Liver (tissue), 3 donors: ENCODE measurements at regions not wholly inside any gene's neighbourhood (a gene's known extent, or its start where the extent isn't known, plus 50 kb on each side); places are given as distances from the start of the nearest gene placed in this dataset.
A peak's percentile ranks its signal among the peaks of the same experiment; 100 is the strongest.

Source experiments
- FOXA2 ChIP-seq: IDR thresholded peaks from 2 replicates; pipeline ENCODE4 v1.6.1; 2016; ENCODE audit warnings: antibody characterized with exemption
- GABPA ChIP-seq, 2 donors: IDR thresholded peaks in 1 of 2; conservative IDR thresholded peaks in 1 of 2; 2 replicates each; pipeline ENCODE4 v1.6.1; 2016; ENCODE audit warnings: antibody characterized with exemption in 2 of 2, mild to moderate bottlenecking in 1 of 2, moderate library complexity in 1 of 2
- JUND ChIP-seq, 2 donors: IDR thresholded peaks; 2 replicates each; pipeline ENCODE4 v1.6.1; 2016; ENCODE audit warnings: antibody characterized with exemption in 2 of 2
- RXRA ChIP-seq, 2 donors: IDR thresholded peaks; 2 replicates each; pipeline ENCODE4 v1.6.1; 2017 to 2018; ENCODE audit warnings: antibody characterized with exemption in 2 of 2, mild to moderate bottlenecking in 1 of 2
- SP1 ChIP-seq: IDR thresholded peaks from 2 replicates; pipeline ENCODE4 v1.6.1; 2018; ENCODE audit warnings: antibody characterized with exemption, mild to moderate bottlenecking
- TAF1 ChIP-seq: conservative IDR thresholded peaks from 2 replicates; pipeline ENCODE4 v1.6.1; 2016; ENCODE audit warnings: antibody characterized with exemption, mild to moderate bottlenecking
- YY1 ChIP-seq: IDR thresholded peaks from 2 replicates; pipeline ENCODE4 v1.6.1; 2016; ENCODE audit warnings: antibody characterized with exemption, mild to moderate bottlenecking
- TF ChIP-seq, protein P1 (sequence below): IDR thresholded peaks from 2 replicates; pipeline ENCODE4 v1.6.1; 2016; ENCODE audit warnings: antibody characterized with exemption
- TF ChIP-seq, protein P2 (sequence below): fragments of 150-350 bp; IDR thresholded peaks from 2 replicates; pipeline ENCODE4 v1.5.1; 2017; ENCODE audit warnings: improper control_type of control experiment, low read depth, low read length; ENCODE audit not compliant: missing input control
- TF ChIP-seq, protein P3 (sequence below): IDR thresholded peaks from 2 replicates; pipeline ENCODE4 v1.6.1; 2016; ENCODE audit warnings: antibody characterized with exemption
- donor health status: healthy.
- donor health status: healthy.

DNA sequence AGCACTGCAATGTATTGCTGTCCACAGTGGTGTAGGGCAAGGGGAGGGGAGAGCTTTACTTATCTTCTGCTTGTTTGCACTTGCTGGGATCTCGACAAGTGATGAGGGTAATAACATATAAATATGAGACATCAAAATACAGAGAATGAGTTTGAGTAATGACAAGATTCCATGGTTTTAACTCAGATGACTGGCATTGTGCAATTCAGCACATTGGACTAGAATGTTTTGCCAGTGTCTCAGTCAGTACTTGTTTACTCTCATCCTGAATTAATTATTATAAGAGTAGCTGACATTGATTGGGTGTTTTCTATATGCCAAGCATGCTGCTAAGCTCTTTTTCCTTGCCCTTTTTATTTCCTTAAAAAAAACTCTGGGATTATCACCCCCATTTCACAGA is 306.7 kb upstream of the MMADHC start:
- peak; percentile 70 to 74 for TF ChIP-seq RXRA (IDR thresholded peaks at IDR 0.05)
- TF ChIP-seq, protein P1, sequence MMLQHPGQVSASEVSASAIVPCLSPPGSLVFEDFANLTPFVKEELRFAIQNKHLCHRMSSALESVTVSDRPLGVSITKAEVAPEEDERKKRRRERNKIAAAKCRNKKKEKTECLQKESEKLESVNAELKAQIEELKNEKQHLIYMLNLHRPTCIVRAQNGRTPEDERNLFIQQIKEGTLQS: no peak
- TF ChIP-seq, protein P2, sequence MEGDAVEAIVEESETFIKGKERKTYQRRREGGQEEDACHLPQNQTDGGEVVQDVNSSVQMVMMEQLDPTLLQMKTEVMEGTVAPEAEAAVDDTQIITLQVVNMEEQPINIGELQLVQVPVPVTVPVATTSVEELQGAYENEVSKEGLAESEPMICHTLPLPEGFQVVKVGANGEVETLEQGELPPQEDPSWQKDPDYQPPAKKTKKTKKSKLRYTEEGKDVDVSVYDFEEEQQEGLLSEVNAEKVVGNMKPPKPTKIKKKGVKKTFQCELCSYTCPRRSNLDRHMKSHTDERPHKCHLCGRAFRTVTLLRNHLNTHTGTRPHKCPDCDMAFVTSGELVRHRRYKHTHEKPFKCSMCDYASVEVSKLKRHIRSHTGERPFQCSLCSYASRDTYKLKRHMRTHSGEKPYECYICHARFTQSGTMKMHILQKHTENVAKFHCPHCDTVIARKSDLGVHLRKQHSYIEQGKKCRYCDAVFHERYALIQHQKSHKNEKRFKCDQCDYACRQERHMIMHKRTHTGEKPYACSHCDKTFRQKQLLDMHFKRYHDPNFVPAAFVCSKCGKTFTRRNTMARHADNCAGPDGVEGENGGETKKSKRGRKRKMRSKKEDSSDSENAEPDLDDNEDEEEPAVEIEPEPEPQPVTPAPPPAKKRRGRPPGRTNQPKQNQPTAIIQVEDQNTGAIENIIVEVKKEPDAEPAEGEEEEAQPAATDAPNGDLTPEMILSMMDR: no peak
- TF ChIP-seq, protein P3, sequence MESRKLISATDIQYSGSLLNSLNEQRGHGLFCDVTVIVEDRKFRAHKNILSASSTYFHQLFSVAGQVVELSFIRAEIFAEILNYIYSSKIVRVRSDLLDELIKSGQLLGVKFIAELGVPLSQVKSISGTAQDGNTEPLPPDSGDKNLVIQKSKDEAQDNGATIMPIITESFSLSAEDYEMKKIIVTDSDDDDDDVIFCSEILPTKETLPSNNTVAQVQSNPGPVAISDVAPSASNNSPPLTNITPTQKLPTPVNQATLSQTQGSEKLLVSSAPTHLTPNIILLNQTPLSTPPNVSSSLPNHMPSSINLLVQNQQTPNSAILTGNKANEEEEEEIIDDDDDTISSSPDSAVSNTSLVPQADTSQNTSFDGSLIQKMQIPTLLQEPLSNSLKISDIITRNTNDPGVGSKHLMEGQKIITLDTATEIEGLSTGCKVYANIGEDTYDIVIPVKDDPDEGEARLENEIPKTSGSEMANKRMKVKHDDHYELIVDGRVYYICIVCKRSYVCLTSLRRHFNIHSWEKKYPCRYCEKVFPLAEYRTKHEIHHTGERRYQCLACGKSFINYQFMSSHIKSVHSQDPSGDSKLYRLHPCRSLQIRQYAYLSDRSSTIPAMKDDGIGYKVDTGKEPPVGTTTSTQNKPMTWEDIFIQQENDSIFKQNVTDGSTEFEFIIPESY: no peak
- TF ChIP-seq TAF1: no peak
- no peak for TF ChIP-seq GABPA (IDR thresholded peaks at IDR 0.05 in 1 of 2, conservative IDR thresholded peaks at IDR 0.05 in 1 of 2)
- TF ChIP-seq FOXA2: peak; percentile 89
- TF ChIP-seq SP1: peak; percentile 52
- TF ChIP-seq YY1: peak; percentile 55
- TF ChIP-seq JUND (IDR thresholded peaks at IDR 0.05): peak; percentile 35 to 41
